ENCODE measurements at regions not wholly inside any gene's neighbourhood (a gene's known extent, or its start where the extent isn't known, plus 50 kb on each side); places are given as distances from the start of the nearest gene placed in this dataset.

DNA sequence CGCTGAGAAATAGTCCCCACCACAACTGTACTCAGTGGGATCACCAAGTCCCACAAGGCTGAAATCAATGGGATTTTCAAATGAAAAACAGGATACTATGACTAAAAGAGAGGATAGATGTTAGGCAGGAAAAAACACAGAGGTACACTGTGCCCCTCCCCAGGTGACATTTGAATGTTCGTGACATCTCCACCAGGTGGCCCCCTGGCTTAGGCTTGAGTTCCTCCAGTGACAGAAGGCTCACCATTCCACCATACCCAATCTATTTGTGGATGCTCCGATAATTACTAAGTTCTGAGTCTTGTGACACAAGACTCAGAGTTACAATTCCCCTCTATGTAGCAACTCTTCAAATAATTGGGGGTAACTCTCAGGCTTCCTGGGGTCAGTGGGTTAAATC lies 77.5 kb upstream of the KCNMA1 start:
- TF ChIP-seq, protein P1, sequence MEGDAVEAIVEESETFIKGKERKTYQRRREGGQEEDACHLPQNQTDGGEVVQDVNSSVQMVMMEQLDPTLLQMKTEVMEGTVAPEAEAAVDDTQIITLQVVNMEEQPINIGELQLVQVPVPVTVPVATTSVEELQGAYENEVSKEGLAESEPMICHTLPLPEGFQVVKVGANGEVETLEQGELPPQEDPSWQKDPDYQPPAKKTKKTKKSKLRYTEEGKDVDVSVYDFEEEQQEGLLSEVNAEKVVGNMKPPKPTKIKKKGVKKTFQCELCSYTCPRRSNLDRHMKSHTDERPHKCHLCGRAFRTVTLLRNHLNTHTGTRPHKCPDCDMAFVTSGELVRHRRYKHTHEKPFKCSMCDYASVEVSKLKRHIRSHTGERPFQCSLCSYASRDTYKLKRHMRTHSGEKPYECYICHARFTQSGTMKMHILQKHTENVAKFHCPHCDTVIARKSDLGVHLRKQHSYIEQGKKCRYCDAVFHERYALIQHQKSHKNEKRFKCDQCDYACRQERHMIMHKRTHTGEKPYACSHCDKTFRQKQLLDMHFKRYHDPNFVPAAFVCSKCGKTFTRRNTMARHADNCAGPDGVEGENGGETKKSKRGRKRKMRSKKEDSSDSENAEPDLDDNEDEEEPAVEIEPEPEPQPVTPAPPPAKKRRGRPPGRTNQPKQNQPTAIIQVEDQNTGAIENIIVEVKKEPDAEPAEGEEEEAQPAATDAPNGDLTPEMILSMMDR (IDR thresholded peaks at IDR 0.05): no peak
- TF ChIP-seq POLR2A (IDR thresholded peaks at IDR 0.05): no peak
